Ishikawa (cell line): ENCODE measurements at regions not wholly inside any gene's neighbourhood (a gene's known extent, or its start where the extent isn't known, plus 50 kb on each side); places are given as distances from the start of the nearest gene placed in this dataset.

Experiments
- CEBPB ChIP-seq: IDR thresholded peaks from 2 replicates; pipeline ENCODE4 v1.6.1; 2012
- CREB1 ChIP-seq: IDR thresholded peaks from 2 replicates; pipeline ENCODE4 v1.6.1; 2012; ENCODE audit warnings: low read depth
- EGR1 ChIP-seq: IDR thresholded peaks from 2 replicates; pipeline ENCODE4 v1.6.1; 2012
- EP300 ChIP-seq: IDR thresholded peaks from 2 replicates; pipeline ENCODE4 v1.6.1; 2012; ENCODE audit warnings: borderline replicate concordance
- FOXM1 ChIP-seq: IDR thresholded peaks from 2 replicates; pipeline ENCODE4 v1.6.1; 2012; ENCODE audit warnings: low read depth, borderline replicate concordance
- NFIC ChIP-seq: IDR thresholded peaks from 2 replicates; pipeline ENCODE4 v1.6.1; 2012
- RAD21 ChIP-seq: IDR thresholded peaks from 2 replicates; pipeline ENCODE4 v1.6.1; 2012; ENCODE audit warnings: low read depth
- TAF1 ChIP-seq: IDR thresholded peaks from 2 replicates; pipeline ENCODE4 v1.6.1; 2012; ENCODE audit warnings: low read depth, mild to moderate bottlenecking
- TCF12 ChIP-seq: IDR thresholded peaks from 2 replicates; pipeline ENCODE4 v1.6.1; 2012; ENCODE audit warnings: low read depth
- TEAD4 ChIP-seq: IDR thresholded peaks from 2 replicates; pipeline ENCODE4 v1.6.1; 2012
- YY1 ChIP-seq: IDR thresholded peaks from 2 replicates; pipeline ENCODE4 v1.6.1; 2012; ENCODE audit warnings: low read depth
- ZBTB7A ChIP-seq: IDR thresholded peaks from 2 replicates; pipeline ENCODE4 v1.6.1; 2012; ENCODE audit warnings: low read depth
- TF ChIP-seq, protein P1 (sequence below): IDR thresholded peaks from 2 replicates; pipeline ENCODE4 v1.6.1; 2012
- TF ChIP-seq, protein P2 (sequence below): IDR thresholded peaks from 2 replicates; pipeline ENCODE4 v1.6.1; 2012; ENCODE audit warnings: low read depth, mild to moderate bottlenecking
- TF ChIP-seq, protein P3 (sequence below): IDR thresholded peaks from 2 replicates; pipeline ENCODE4 v1.6.1; 2012

DNA sequence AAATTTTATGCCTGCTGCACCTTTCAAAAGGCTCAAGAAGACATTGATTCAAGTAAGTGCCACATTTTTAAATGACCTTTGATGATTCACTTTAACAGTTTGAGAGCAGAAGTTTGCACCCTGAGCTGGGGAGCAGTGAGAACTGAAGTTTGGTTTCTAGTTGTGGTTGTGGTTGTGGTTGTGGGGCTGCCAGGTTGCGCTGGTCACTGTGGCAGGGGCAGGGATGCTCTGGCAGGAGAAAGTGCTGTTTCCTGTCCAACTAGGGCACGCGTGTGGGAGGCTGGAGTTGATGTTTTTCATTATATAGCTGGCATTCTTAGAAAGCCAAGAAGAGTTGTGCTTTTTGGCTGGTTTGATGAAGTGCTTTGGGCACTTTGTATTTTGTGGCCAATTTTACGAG is 339.7 kb upstream of the NR2F2 start:
- TF ChIP-seq TCF12 (no peak), TEAD4 (no peak), TAF1 (no peak), NFIC (no peak), YY1 (no peak), RAD21 (no peak), CEBPB (no peak)
- TF ChIP-seq, protein P1, sequence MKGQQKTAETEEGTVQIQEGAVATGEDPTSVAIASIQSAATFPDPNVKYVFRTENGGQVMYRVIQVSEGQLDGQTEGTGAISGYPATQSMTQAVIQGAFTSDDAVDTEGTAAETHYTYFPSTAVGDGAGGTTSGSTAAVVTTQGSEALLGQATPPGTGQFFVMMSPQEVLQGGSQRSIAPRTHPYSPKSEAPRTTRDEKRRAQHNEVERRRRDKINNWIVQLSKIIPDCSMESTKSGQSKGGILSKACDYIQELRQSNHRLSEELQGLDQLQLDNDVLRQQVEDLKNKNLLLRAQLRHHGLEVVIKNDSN: no peak
- TF ChIP-seq, protein P2, sequence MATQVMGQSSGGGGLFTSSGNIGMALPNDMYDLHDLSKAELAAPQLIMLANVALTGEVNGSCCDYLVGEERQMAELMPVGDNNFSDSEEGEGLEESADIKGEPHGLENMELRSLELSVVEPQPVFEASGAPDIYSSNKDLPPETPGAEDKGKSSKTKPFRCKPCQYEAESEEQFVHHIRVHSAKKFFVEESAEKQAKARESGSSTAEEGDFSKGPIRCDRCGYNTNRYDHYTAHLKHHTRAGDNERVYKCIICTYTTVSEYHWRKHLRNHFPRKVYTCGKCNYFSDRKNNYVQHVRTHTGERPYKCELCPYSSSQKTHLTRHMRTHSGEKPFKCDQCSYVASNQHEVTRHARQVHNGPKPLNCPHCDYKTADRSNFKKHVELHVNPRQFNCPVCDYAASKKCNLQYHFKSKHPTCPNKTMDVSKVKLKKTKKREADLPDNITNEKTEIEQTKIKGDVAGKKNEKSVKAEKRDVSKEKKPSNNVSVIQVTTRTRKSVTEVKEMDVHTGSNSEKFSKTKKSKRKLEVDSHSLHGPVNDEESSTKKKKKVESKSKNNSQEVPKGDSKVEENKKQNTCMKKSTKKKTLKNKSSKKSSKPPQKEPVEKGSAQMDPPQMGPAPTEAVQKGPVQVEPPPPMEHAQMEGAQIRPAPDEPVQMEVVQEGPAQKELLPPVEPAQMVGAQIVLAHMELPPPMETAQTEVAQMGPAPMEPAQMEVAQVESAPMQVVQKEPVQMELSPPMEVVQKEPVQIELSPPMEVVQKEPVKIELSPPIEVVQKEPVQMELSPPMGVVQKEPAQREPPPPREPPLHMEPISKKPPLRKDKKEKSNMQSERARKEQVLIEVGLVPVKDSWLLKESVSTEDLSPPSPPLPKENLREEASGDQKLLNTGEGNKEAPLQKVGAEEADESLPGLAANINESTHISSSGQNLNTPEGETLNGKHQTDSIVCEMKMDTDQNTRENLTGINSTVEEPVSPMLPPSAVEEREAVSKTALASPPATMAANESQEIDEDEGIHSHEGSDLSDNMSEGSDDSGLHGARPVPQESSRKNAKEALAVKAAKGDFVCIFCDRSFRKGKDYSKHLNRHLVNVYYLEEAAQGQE: no peak

GRCh38 chr15:95994418-95994817 is 336.1 kb upstream of the NR2F2 start:
- no peak for TF ChIP-seq CEBPB
- TF ChIP-seq EGR1: no peak
- TF ChIP-seq, protein P2: no peak
- TF ChIP-seq TCF12: no peak
- no peak for TF ChIP-seq TEAD4
- TF ChIP-seq, protein P3, sequence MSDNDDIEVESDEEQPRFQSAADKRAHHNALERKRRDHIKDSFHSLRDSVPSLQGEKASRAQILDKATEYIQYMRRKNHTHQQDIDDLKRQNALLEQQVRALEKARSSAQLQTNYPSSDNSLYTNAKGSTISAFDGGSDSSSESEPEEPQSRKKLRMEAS: no peak

DNA sequence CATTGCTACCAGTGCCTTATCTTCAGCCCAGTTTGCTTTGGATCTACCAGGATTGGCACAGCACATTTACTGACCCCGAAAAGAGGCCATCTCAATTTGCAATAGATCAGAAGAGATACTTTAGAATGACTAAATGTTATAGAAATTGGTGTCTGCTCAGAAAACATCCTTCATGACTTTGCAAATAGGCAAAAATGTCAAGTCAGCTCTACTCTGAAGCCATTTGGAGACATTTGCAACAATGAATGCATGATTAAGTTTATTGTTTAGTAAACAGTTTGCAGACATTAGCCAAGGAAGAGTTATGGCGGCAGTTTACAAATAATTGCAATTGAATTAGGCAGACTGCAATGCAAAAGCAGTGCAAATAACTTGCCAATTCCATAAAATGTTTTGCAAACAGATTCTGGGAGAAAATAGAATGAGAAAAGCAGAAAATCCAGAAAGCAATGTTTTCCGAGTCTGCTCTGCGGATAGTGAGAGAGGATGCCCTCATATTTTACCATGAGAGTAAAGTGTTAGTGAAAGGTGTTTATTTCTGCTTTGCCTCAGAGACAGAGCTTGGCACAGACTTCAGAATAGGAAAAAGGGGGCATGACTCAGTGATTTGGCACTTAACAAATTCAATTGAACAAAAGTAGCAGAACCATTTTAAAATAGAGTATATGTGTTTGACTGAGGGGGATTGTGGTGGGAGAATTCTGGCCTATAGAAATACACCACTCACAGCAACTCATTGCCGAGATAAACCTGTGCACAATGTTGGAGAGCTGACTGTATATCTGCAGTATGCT is 334.9 kb upstream of the NR2F2 start:
- TF ChIP-seq TAF1: no peak
- no peak for TF ChIP-seq ZBTB7A
- TF ChIP-seq, protein P1: no peak
- TF ChIP-seq YY1: no peak
- no peak for TF ChIP-seq RAD21
- no peak for TF ChIP-seq EP300
- TF ChIP-seq EGR1: no peak

DNA sequence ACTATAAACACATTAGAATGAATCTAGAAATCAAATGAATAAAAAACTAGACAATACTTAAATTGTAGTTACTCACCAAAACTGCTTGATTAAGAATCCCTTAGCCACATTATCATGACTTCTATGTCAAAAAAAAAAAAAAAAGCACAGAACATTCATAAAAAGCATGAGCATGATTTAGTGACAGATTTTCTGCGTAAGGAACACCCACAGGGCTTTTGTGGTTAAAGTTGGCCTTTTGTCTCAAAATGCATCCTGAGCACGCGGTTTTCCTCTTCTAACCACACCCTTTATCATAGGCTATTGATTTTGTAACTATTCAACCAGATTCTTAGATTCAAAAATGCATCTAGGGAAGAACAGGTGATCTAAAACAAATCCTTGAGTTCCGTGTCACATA is 334.0 kb upstream of the NR2F2 start:
- TF ChIP-seq, protein P1: no peak
- no peak for TF ChIP-seq TEAD4
- no peak for TF ChIP-seq EGR1
- no peak for TF ChIP-seq ZBTB7A
- TF ChIP-seq EP300: no peak
- TF ChIP-seq TCF12: no peak
- TF ChIP-seq CEBPB: no peak
- no peak for TF ChIP-seq CREB1
- TF ChIP-seq YY1: no peak
- TF ChIP-seq, protein P3: no peak
- TF ChIP-seq NFIC: no peak
- TF ChIP-seq RAD21: no peak
- TF ChIP-seq, protein P2: no peak
- TF ChIP-seq FOXM1: no peak
- no peak for TF ChIP-seq TAF1
